ENCODE measurements at regions not wholly inside any gene's neighbourhood (a gene's known extent, or its start where the extent isn't known, plus 50 kb on each side); places are given as distances from the start of the nearest gene placed in this dataset.

DNA sequence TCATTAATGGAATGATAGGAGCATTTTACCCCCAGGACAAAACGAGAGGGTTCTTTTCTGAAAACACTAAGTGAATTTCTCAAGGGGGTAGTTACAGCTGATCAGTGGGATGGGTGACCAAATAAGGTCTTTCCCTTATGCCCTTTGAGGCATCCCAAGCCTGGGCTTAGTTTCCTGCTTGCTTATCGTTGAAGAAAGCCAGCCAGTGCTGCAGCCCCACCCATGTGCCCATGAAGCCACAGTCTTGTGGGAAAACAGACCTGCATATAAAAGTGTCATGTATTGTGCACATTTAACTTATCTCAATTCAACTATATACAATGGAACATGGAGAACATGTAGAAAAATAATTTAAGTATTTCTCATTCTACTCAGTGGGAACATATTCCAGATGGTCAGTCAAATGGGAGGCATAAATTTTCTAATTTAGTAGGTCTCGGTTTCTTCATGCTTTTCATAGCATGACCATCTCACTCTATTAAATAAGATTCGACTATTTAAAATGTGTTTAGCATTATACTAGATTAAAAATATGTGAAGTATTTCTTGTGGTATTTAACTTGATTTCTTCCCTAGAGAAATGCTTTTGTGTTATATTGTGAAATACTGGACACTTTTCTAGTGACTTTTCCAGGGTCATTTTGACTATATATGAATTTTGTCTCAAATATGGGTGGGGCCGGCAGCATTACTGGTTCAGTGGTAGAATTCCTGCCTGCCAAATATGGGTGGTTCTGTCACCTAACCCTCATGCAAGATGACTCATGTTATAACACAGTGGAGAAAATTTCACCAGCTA, 189.7 kb upstream of the SGCD start:
- peak; percentile 26 for DNase-seq (ENCODE audit: low read depth)
- TF ChIP-seq, protein P1, sequence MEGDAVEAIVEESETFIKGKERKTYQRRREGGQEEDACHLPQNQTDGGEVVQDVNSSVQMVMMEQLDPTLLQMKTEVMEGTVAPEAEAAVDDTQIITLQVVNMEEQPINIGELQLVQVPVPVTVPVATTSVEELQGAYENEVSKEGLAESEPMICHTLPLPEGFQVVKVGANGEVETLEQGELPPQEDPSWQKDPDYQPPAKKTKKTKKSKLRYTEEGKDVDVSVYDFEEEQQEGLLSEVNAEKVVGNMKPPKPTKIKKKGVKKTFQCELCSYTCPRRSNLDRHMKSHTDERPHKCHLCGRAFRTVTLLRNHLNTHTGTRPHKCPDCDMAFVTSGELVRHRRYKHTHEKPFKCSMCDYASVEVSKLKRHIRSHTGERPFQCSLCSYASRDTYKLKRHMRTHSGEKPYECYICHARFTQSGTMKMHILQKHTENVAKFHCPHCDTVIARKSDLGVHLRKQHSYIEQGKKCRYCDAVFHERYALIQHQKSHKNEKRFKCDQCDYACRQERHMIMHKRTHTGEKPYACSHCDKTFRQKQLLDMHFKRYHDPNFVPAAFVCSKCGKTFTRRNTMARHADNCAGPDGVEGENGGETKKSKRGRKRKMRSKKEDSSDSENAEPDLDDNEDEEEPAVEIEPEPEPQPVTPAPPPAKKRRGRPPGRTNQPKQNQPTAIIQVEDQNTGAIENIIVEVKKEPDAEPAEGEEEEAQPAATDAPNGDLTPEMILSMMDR (conservative IDR thresholded peaks at IDR 0.05; ENCODE audit: control insufficient read depth, insufficient read depth, low read depth, low read length) = no peak
- no peak overlapping the region for H3K4me3 ChIP-seq (ENCODE audit: control insufficient read depth, low read depth, low read length)

DNA sequence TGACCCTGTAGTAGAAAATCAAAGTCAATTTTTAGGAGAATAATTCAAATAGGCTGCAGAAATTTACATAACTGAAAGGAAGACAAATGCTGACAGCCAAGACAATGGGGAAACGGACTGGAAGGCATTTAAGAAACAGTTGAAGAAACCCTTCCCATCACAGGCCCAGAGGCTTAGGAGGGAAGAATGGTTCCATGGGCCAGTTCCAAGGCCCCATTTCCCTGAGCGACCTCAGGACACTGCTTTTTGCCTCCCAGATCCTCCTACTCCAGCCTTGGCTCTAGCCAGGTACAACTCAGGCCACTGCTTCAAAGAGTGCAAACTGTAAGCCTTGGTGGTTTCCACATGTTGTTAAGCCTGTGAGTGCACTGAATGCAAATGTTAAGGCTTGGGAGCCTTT, 184.1 kb upstream of the SGCD start:
- no peak for DNase-seq (ENCODE audit: low read depth)
- no peak overlapping the region for H3K4me3 ChIP-seq (ENCODE audit: control insufficient read depth, low read depth, low read length)
- TF ChIP-seq, protein P1 (conservative IDR thresholded peaks at IDR 0.05; ENCODE audit: control insufficient read depth, insufficient read depth, low read depth, low read length) = no peak

DNA sequence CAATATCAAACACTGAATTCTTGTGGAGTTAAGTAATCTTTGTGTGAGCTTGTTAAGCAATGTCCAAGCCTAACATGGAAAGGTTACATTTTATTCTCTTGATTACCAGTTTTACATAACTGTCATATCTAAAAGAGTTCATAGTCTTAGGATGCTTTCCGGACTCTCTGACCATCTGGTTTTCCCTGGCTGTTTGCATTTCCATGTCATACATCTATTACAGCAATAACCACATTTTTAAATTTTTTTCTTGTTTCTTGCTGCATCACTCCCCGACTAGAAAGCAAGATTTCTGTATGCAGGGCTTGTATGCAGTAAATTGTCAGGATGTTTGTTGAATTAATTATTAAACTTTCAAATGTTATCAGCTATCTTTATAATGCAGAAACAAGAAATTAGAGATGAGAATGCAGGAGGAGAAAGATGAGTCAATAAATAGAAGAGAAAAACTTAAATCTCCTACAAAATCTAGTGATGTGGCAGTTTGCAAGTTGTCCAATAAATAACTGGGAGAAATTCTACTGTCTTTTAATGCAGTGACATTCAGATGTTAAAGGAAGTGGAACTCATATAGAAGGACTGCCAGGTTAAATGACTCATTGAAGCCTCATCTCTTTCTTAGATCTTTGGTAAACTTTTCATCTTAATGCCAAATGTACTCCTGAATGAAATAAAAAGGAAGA, 179.6 kb upstream of the SGCD start:
- H3K4me3 ChIP-seq (ENCODE audit: control insufficient read depth, low read depth, low read length) = no peak overlapping the region
- TF ChIP-seq, protein P1 (conservative IDR thresholded peaks at IDR 0.05; ENCODE audit: control insufficient read depth, insufficient read depth, low read depth, low read length) = no peak
- peak; percentile 67 for DNase-seq (ENCODE audit: low read depth)

DNA sequence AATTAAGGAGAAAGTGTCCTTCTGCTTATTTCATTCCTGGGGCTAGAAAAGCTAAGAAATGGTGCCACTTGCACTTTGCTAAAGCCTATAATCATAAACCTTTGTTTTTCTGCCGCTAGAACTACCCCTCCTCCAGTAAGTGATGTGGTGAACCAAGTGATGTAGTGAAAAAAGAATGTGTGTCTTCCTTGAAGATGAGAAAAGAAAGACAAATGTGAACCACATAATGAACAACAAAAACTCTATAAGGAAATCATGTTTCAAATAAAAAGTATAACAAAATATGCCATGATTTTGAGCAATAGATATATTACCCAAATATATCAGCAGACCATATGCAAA, 179.0 kb upstream of the SGCD start:
- DNase-seq (ENCODE audit: low read depth) = no peak
- no peak overlapping the region for H3K4me3 ChIP-seq (ENCODE audit: control insufficient read depth, low read depth, low read length)
- TF ChIP-seq, protein P1 (conservative IDR thresholded peaks at IDR 0.05; ENCODE audit: control insufficient read depth, insufficient read depth, low read depth, low read length) = no peak

DNA sequence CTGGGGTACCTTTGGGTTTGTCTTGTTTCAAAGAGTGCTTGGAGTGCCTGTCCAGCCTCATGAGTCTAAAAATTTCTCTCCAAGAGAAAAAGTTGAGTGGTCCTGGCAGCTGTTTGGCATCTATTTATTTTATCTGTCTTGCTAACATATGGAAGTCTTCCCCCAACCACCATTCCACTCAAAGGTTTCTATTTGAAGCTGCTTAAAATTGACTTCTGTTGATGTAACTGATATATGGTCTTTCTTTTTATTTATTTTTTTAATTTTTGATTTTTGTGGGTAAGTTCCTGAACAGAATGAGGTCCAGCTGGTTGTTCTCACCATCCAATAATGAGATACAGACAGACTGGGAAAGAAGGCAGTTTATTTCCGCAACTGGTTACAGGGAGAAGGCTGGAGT, 178.7 kb upstream of the SGCD start:
- TF ChIP-seq, protein P1 (conservative IDR thresholded peaks at IDR 0.05; ENCODE audit: control insufficient read depth, insufficient read depth, low read depth, low read length) = no peak
- H3K4me3 ChIP-seq (ENCODE audit: control insufficient read depth, low read depth, low read length) = no peak overlapping the region
- no peak for DNase-seq (ENCODE audit: low read depth)

DNA sequence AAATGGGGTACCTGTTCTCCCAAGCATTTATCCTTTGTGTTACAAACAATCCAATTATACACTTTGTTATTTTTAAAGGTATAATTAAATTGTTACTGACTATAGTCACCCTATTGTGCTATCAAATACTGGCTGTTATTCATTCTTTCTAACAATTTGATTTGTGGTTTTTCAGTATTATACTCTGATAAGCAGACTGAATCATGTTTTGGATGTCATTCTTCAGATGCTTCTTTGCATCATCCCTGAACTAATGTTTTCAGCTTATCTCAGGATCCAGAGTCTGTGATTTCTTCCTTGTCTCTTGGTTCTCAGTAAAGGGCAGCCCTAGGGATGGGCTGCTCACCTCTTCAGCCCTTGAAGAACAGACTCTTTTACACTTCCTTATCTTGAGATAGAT, 177.8 kb upstream of the SGCD start:
- TF ChIP-seq, protein P1 (conservative IDR thresholded peaks at IDR 0.05; ENCODE audit: control insufficient read depth, insufficient read depth, low read depth, low read length) = no peak
- no peak overlapping the region for H3K4me3 ChIP-seq (ENCODE audit: control insufficient read depth, low read depth, low read length)
- DNase-seq (ENCODE audit: low read depth) = no peak
